ENCODE measurements at regions not wholly inside any gene's neighbourhood (a gene's known extent, or its start where the extent isn't known, plus 50 kb on each side); places are given as distances from the start of the nearest gene placed in this dataset.

DNA sequence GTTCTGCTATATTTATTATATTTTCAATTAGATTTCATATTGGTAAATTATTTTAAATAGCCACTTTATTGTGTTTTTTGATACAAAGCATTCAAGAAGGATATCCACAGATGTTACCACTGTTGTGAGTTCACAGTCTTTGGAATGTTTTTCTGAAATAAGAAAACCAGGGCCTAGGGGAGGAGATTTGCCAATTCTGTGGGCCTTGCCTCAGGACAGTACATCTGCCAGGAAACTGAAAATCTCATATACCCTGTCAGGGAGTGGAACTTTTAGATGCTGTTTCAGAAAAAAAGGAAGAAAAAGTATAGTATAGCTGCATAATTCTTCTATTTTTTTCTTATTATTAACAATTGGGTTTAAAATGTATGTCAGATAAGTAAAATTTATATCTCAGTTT is 995.9 kb upstream of the ADGRB3 start:
- ATAC-seq (replicated peaks), result no peak
- Mint-ChIP-seq H3K4me3 (no peak overlapping the region), H3K36me3 (ENCODE audit: low read depth) (no peaks in the 10 kb centered on the region), H3K27me3 (no peaks in the 10 kb centered on the region), H3K9me3 (no peaks in the 10 kb centered on the region), H3K27ac (no peak overlapping the region), H3K4me1 (no peaks in the 10 kb centered on the region)

DNA sequence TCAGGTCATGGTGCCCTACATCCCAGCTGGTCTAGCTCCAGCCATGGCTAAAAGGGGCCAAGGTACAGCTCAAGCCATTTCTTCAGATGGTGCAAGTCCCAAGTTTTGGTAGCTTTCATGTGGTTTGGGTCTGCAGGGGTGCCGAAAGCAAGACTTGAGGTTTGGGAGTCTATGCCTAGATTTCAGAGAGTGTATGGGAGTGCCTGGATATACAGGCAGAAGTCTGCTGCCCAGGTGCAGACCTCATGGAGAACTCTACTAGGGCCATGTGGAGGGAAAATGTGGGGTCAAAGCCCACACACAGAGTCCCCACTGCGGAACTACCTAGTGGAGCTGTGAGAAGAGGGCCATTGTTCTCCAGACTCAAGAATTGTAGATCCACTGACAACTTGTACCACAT is 1000.9 kb upstream of the ADGRB3 start:
- Mint-ChIP-seq H3K9me3 (peaks cover 5% of the 10 kb centered on the region), H3K4me3 (no peak overlapping the region), H3K27ac (no peak overlapping the region), H3K36me3 (ENCODE audit: low read depth) (no peaks in the 10 kb centered on the region), H3K4me1 (no peaks in the 10 kb centered on the region), H3K27me3 (no peaks in the 10 kb centered on the region)
- no peak for ATAC-seq (replicated peaks)

DNA sequence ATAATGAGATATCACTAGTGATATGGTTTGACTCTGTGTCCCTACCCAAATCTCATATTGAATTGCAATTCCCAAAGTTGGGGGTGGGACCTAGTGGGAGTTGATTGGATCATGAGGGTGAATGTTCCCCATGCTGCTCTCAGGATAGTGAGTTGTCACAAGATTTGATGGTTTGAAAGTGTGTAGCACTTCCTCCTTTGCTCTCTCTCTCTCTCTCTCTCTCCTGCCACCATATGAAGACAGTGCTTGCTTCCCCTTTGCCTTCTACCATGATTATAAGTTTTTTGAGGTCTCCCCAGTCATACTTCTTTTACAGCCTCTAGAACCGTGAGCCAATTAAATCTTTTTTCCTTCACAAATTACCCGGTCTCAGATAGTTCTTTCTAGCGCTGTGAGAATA is 1002.0 kb upstream of the ADGRB3 start:
- Mint-ChIP-seq H3K9me3 (peaks cover 5% of the 10 kb centered on the region), H3K4me3 (no peak overlapping the region), H3K36me3 (ENCODE audit: low read depth) (no peaks in the 10 kb centered on the region), H3K27me3 (no peaks in the 10 kb centered on the region), H3K27ac (no peak overlapping the region), H3K4me1 (no peaks in the 10 kb centered on the region)
- ATAC-seq (replicated peaks), result no peak

DNA sequence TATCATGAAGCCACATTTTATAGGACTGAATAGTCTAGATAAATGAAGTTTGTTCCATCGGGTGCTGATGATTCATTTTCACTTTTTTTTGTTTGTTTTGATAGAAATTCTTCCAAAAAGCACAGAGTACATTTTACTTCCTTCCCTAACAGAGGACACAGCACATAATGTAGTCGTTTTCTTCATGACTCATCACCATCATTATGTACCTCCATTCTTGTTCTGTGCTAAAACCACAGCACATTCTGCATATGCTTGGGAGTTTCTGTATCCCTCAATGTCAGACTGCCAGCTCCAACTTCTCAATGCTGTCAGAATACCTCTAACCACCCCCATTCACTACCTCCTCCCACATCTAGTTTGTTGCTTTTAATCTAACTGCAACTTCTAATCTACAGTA is 1004.9 kb upstream of the ADGRB3 start:
- no peak for ATAC-seq (replicated peaks)
- Mint-ChIP-seq H3K4me3 (no peak overlapping the region), H3K27me3 (no peaks in the 10 kb centered on the region), H3K4me1 (no peaks in the 10 kb centered on the region), H3K27ac (no peak overlapping the region), H3K36me3 (ENCODE audit: low read depth) (no peaks in the 10 kb centered on the region), H3K9me3 (peaks cover 5% of the 10 kb centered on the region)

DNA sequence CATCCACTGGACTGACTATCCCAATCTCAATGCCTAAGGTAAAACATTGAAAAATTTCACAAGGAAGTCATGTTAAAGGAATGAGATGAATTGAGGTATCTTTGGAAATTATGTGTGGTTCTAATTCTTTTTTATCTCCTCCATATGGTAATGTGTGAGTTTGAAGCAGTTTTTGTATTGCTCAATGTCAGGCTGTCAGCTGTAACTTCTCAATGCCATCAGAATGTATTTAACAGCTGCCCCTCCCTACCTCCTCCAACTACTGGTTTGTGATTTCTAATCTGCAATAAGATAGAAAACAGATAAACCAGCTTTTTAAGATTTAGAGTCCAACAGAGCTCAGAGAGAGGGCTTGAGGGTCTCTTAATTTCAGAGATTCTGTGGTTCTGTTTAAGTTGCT is 1005.8 kb upstream of the ADGRB3 start:
- no peaks in the 10 kb centered on the region for H3K4me1 Mint-ChIP-seq
- peaks cover 5% of the 10 kb centered on the region for H3K9me3 Mint-ChIP-seq
- H3K36me3 Mint-ChIP-seq (ENCODE audit: low read depth), result no peaks in the 10 kb centered on the region
- no peaks in the 10 kb centered on the region for H3K27me3 Mint-ChIP-seq
- no peak overlapping the region for H3K4me3 Mint-ChIP-seq
- no peak overlapping the region for H3K27ac Mint-ChIP-seq
- no peak for ATAC-seq (replicated peaks)

DNA sequence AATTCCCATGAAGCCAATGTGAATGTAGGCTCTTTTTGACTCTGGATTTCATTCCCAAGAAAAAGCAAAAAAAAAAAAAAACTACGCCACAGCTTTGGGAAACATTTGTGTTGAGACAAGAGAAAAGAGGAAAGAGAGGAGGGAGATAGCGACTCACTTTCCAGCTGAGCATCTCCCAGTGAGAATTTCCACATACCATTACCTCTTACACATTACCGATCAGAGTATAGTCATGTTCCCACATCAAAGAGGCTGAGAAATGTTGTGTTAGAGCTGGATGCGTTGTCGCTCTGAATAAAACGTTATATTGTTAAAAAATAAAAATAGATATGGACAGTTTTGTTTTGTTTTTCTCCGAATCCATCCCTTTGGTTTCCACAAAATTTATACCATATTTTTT is 1019.3 kb upstream of the ADGRB3 start:
- H3K27ac Mint-ChIP-seq, result no peak overlapping the region
- no peaks in the 10 kb centered on the region for H3K27me3 Mint-ChIP-seq
- H3K4me3 Mint-ChIP-seq, result no peak overlapping the region
- no peaks in the 10 kb centered on the region for H3K4me1 Mint-ChIP-seq
- no peak for ATAC-seq (replicated peaks)
- peaks cover 5% of the 10 kb centered on the region for H3K9me3 Mint-ChIP-seq
- H3K36me3 Mint-ChIP-seq (ENCODE audit: low read depth), result no peaks in the 10 kb centered on the region

DNA sequence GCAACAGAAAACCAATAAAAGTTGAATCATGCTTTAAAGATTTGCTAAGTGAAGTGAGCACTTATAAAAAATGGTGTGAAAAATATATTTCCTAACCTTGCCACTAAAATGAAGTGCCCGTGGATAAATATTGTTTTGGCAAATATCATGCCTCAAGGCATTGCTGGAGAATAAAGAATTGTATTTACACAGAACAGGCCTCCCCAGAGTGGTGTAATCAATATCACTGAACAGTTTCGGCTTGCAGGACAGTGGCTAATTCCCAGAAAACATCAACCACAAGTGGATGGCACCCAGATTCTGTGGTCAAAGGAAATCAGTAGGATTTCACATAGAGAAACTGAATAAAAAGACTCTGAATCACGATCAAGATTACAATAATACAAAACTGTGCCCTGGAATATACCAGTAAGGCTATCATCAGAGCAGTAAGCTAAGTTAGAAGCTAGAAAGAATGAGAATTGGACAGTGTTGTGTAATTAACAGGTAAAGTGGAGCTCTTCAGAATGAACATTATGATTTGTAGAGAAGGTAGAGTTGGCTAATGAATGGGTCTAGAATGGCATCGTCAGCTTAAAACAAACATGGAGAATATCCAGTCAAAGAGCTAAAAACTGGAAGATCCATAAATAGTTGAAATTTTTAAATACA is 1026.9 kb upstream of the ADGRB3 start:
- Mint-ChIP-seq H3K27me3 (no peaks in the 10 kb centered on the region), H3K27ac (no peak overlapping the region), H3K4me3 (no peak overlapping the region), H3K9me3 (peaks cover 6% of the 10 kb centered on the region), H3K36me3 (ENCODE audit: low read depth) (no peaks in the 10 kb centered on the region), H3K4me1 (no peaks in the 10 kb centered on the region)
- no peak for ATAC-seq (replicated peaks)

DNA sequence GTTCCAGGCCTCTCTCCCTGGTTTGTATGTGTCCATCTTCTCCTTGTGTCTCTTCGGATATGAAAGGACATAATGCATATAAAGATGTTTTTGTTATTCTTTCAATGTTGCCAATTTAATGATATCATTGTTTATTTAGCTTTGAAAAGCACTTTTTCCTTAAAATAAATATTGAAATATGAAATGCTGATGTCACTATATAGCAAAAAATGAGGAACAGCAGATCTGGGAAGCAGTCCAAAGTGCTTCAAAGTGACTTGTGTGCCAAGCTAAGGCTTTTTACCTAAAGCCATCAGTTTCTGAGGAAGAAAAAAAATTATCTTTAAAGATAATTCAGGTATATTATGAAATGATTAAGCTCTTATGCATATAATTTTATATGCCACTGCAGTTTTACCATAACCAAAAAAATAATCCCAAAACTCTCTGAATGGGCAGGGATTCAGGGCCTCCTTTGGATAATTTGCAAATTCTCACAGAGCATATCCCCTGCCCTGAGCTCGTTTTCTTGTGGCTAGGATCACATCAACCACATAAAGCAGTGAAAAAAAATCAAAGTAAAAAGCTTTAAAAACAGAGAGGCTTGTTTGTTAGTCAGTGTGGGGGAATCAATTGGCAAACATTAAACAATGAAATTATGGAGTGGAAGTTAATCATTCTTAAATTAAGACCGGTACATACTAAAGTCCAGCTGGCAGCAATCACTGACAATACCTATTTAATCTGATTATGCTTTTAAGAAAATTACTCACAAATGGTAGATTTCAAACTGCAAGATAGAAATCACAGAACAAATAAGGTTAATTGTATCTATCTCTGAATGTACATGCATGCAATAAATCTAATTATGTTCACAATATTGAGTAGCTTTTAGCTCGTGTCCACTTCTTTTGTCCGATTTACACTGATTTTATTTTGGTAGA is 1027.9 kb upstream of the ADGRB3 start:
- Mint-ChIP-seq H3K4me1 (no peaks in the 10 kb centered on the region), H3K9me3 (peaks cover 6% of the 10 kb centered on the region), H3K36me3 (ENCODE audit: low read depth) (no peaks in the 10 kb centered on the region), H3K27ac (no peak overlapping the region), H3K4me3 (no peak overlapping the region), H3K27me3 (no peaks in the 10 kb centered on the region)
- ATAC-seq (replicated peaks), result no peak

DNA sequence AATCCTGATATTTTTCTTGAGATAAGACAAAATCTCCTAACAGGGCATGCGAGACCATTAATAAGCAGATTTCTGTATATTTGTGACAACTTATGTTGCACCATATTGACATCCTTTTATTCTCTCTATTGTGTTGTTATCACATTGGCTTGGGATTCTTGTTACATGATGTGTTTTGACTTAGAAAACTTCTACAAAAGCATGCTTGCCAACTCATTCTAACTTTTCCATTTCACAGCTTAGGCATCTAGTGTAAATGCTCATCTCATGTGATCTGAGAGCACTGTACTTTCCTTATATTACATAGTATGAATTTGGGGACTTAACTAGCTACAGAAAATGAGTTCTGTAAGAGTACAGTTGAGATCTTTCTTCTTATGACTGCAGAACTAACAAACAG is 1040.7 kb upstream of the ADGRB3 start:
- H3K27ac Mint-ChIP-seq, result no peak overlapping the region
- H3K9me3 Mint-ChIP-seq, result peaks cover 8% of the 10 kb centered on the region
- no peaks in the 10 kb centered on the region for H3K27me3 Mint-ChIP-seq

DNA sequence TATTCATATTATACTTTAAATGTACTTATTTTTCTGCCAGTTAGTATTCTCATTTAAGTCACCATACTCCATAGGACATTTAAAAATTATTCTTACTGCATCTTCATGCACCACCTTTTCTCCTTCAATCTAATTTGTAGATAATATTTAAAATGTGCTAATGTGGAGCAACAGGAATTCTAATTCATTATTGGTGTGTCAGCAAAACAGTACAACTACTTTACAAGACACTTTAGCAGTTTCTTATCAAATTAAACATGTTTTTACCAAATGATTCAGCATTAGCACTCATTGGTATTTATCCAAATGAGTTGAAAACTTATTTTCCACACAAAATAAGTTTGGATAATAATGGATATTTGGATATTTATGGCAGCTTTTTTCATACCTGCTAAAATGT is 1041.8 kb upstream of the ADGRB3 start:
- no peaks in the 10 kb centered on the region for H3K4me1 Mint-ChIP-seq
- no peak overlapping the region for H3K4me3 Mint-ChIP-seq
- H3K36me3 Mint-ChIP-seq (ENCODE audit: low read depth), result no peaks in the 10 kb centered on the region
- H3K9me3 Mint-ChIP-seq, result peaks cover 8% of the 10 kb centered on the region
- H3K27ac Mint-ChIP-seq, result no peak overlapping the region
- H3K27me3 Mint-ChIP-seq, result no peaks in the 10 kb centered on the region
- ATAC-seq (replicated peaks), result no peak

More for the DNA sequence above, 1040.7 kb upstream of the ADGRB3 start:
- Mint-ChIP-seq H3K36me3 (ENCODE audit: low read depth) (no peaks in the 10 kb centered on the region), H3K4me1 (no peaks in the 10 kb centered on the region), H3K4me3 (no peak overlapping the region)
- ATAC-seq (replicated peaks), result no peak

DNA sequence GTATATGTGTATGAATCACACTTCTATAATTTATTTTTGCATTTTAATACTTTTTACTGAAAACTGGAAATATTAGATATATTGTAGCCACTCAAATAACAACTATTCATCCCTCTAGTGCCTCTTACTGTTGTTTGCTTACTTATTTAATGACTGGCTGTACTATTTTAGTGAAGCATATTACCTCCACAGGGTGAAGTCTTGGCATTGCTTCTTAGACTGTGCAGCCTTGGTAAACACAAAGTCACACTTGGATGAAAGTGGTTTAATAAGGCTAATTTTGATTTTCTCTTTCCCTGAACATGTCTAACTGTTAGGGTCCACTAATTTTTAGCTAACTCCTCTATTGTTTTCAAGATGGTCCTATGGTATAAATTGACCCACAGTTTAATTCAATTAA is 1043.2 kb upstream of the ADGRB3 start:
- ATAC-seq (replicated peaks), result no peak
- Mint-ChIP-seq H3K4me1 (no peaks in the 10 kb centered on the region), H3K27ac (no peak overlapping the region), H3K36me3 (ENCODE audit: low read depth) (no peaks in the 10 kb centered on the region), H3K27me3 (no peaks in the 10 kb centered on the region), H3K9me3 (peaks cover 9% of the 10 kb centered on the region), H3K4me3 (no peak overlapping the region)

DNA sequence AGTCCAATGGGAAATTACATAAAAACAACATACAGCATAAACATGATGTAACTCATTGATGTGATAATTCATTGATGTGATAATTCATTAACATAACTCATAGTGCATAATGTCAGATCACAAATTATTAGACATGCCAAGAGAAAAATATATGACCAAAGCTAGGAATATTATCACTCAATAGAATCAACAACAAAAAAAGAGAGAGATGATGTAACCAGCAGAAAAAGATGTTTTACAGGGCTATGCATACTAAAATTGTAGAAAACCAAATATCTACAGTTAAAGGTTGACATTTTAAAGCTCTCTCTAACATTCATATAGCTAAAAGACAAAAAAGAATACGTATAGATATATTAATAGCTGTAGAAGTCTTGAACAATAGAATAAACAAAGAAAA is 1067.2 kb upstream of the ADGRB3 start:
- Mint-ChIP-seq H3K9me3 (peaks cover 4% of the 10 kb centered on the region), H3K4me1 (no peaks in the 10 kb centered on the region), H3K36me3 (ENCODE audit: low read depth) (no peaks in the 10 kb centered on the region), H3K27me3 (no peaks in the 10 kb centered on the region), H3K27ac (no peak overlapping the region), H3K4me3 (no peak overlapping the region)
- ATAC-seq (replicated peaks), result no peak

DNA sequence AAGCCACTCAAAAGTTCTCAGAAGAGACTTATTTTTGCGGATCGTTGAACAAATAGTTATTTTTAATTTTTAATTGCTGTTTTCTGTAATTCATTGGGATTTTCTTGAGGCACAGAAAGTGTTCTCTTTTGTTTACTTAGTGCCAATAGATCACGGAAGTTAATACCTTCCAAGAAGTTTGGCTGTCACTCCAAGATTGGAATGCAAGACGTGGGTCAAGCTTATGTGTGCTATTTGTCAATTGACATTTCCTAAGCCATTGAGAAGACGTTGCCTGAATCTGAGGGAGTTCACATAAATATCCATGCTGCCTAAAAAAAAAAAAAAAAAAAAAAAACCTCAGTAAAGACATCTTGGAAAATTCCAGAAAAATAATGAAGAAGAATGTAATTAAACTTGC is 1071.4 kb upstream of the ADGRB3 start:
- Mint-ChIP-seq H3K4me3 (no peak overlapping the region), H3K27ac (no peak overlapping the region), H3K36me3 (ENCODE audit: low read depth) (no peaks in the 10 kb centered on the region), H3K4me1 (no peaks in the 10 kb centered on the region), H3K9me3 (peaks cover 3% of the 10 kb centered on the region), H3K27me3 (no peaks in the 10 kb centered on the region)
- ATAC-seq (replicated peaks), result no peak

DNA sequence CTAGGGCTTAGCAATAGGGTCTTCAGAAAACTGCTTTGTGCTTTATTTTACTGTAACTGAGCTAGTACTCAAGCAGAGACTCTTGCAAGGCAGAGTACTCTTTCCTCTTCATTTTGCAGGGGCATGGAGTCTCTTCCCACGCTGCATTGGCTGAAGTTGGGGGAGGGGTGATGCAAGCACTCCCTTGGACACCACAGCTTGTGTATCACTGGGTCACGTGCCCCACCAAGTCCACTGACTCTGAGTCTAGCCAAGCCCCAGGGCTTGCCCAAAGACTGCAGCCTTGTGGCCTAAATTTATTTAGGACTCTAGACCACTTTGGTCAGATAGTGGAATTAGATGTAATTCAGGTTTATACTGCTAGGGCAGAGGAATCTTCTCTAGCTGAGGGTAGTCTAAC is 1075.0 kb upstream of the ADGRB3 start:
- H3K36me3 Mint-ChIP-seq (ENCODE audit: low read depth), result no peaks in the 10 kb centered on the region
- H3K4me1 Mint-ChIP-seq, result no peaks in the 10 kb centered on the region
- no peaks in the 10 kb centered on the region for H3K27me3 Mint-ChIP-seq
- H3K27ac Mint-ChIP-seq, result no peak overlapping the region
- H3K4me3 Mint-ChIP-seq, result no peak overlapping the region
- peaks cover 23% of the 10 kb centered on the region for H3K9me3 Mint-ChIP-seq
- ATAC-seq (replicated peaks), result no peak

DNA sequence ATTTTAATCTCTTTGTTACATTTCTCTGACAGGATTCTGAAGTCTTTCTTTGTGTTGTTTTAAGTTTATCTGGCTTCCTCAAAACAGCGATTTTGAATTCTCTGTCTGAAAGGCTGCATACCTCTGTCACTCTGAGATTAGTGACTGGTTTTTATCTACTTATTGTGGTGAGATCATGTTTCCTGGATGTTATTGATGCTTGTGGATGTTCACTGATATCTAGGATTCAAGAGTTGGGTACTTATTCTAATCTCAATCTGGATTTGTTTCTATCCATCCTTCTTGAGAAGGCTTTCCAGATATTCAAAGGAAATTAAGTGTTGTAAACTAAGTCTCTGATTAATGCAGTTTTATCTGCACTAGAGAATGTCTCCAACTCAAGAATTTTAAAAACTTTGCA is 1076.1 kb upstream of the ADGRB3 start:
- H3K36me3 Mint-ChIP-seq (ENCODE audit: low read depth), result no peaks in the 10 kb centered on the region
- no peak overlapping the region for H3K27ac Mint-ChIP-seq
- ATAC-seq (replicated peaks), result no peak
- no peak overlapping the region for H3K4me3 Mint-ChIP-seq
- H3K4me1 Mint-ChIP-seq, result no peaks in the 10 kb centered on the region
- no peaks in the 10 kb centered on the region for H3K27me3 Mint-ChIP-seq
- H3K9me3 Mint-ChIP-seq, result peaks cover 23% of the 10 kb centered on the region
